ENCODE measurements at regions not wholly inside any gene's neighbourhood (a gene's known extent, or its start where the extent isn't known, plus 50 kb on each side); places are given as distances from the start of the nearest gene placed in this dataset.

GRCh38 chr2:59798687-59799232 lies 754.7 kb downstream of the BCL11A start:
- no peak for DNase-seq (ENCODE audit: low read depth)
- no peak for TF ChIP-seq CTCF (conservative IDR thresholded peaks at IDR 0.05; ENCODE audit: low read length)
- H3K4me3 ChIP-seq (ENCODE audit: low read length), result no peak overlapping the region

- no peak for DNase-seq (ENCODE audit: low read depth)
- no peak for TF ChIP-seq CTCF (conservative IDR thresholded peaks at IDR 0.05; ENCODE audit: low read length)
Observed at GRCh38 chr2:59791004-59791618, 762.3 kb downstream of the BCL11A start.

GRCh38 chr2:59790186-59791003 lies 763.1 kb downstream of the BCL11A start:
- TF ChIP-seq CTCF (conservative IDR thresholded peaks at IDR 0.05; ENCODE audit: low read length), result no peak
- no peak for DNase-seq (ENCODE audit: low read depth)
- H3K4me3 ChIP-seq (ENCODE audit: low read length), result no peak overlapping the region

More at GRCh38 chr2:59791004-59791618, 762.3 kb downstream of the BCL11A start:
- no peak overlapping the region for H3K4me3 ChIP-seq (ENCODE audit: low read length)

- TF ChIP-seq CTCF (conservative IDR thresholded peaks at IDR 0.05; ENCODE audit: low read length), result peak; percentile 44
- DNase-seq (ENCODE audit: low read depth), result no peak
- no peak overlapping the region for H3K4me3 ChIP-seq (ENCODE audit: low read length)
Observed at GRCh38 chr2:59789523-59789922, 763.9 kb downstream of the BCL11A start.

- TF ChIP-seq CTCF (conservative IDR thresholded peaks at IDR 0.05; ENCODE audit: low read length), result no peak
- H3K4me3 ChIP-seq (ENCODE audit: low read length), result no peak overlapping the region
Observed at GRCh38 chr2:59787095-59787494, 766.4 kb downstream of the BCL11A start.

GRCh38 chr2:59786684-59787083 lies 766.8 kb downstream of the BCL11A start:
- no peak for TF ChIP-seq CTCF (conservative IDR thresholded peaks at IDR 0.05; ENCODE audit: low read length)
- DNase-seq (ENCODE audit: low read depth), result no peak
- no peak overlapping the region for H3K4me3 ChIP-seq (ENCODE audit: low read length)

More at GRCh38 chr2:59787095-59787494, 766.4 kb downstream of the BCL11A start:
- DNase-seq (ENCODE audit: low read depth), result no peak
